ENCODE measurements at regions not wholly inside any gene's neighbourhood (a gene's known extent, or its start where the extent isn't known, plus 50 kb on each side); places are given as distances from the start of the nearest gene placed in this dataset.
"Not testable (repeated sequence)": the region's sequence is repeated elsewhere in the genome, so short reads cannot be mapped to it uniquely, and the experiment has no call there.

GRCh38 chr9:85487872-85488271, 253.9 kb downstream of the AGTPBP1 start:
- DNase-seq, result no peak

GRCh38 chr9:85484235-85484634, 257.5 kb downstream of the AGTPBP1 start:
- no peak for DNase-seq

DNA sequence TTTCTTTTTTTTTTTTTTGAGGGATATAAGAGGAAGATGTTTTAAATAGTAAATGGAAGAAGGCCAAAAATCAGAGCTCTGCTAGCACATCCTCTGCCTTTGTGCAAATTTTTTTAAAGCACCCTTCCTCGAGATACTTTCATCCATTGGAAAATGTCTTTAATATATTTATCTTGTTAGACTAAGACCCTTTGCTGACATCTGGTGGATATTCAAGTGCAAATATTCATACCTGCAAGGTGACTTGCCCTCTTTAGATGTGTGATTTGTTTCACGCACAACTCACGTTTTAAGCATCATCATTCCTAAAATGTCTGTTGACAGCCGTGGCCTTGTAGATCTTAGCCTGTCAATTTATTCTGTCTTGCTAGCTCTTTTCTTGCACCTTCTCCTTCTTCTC, 258.5 kb downstream of the AGTPBP1 start:
- DNase-seq, result no peak

DNA sequence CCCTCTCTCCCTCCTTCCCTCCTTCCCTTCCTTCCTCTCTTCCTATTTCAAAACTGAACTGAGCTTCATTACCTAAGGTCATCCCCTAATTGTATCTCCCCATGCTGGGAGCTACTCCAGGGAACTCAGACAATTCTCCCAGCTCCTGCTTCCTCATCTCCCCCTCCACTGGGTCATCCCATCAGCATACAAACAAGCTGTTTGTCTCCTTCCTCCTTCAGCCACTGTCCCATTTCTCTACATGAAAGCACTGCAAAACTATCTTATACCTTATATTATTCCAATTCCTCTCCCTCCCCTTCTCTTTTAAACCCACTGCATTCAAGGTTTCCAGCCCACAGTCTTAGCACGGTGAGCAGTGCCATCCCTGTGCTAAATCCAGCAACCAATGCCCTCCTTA, 262.4 kb downstream of the AGTPBP1 start:
- no peak for DNase-seq

GRCh38 chr9:85478847-85479246, 262.9 kb downstream of the AGTPBP1 start:
- DNase-seq, result no peak

DNA sequence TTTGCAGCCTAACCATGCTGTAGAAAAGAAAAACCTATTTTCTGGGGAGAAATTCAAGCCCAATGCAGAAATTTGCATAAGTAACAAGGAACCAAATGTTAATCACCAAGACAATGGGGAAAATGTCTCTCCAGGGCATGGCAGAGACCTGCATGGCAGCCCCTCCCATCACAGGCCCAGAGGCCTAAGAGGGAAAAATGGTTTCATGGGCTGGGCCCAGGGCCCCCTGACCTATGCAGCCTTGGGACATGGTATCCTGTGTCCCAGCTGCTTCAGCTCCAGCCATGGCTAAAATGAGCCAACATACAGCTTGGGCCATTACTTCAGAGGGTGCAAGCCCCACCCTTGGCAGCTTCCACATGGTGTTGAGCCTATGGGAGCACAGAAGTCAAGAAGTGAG, 266.9 kb downstream of the AGTPBP1 start:
- DNase-seq, result not testable (repeated sequence)

GRCh38 chr9:85471791-85472190, 270.0 kb downstream of the AGTPBP1 start:
- no peak for DNase-seq

GRCh38 chr9:85469041-85469440, 272.7 kb downstream of the AGTPBP1 start:
- no peak for DNase-seq

DNA sequence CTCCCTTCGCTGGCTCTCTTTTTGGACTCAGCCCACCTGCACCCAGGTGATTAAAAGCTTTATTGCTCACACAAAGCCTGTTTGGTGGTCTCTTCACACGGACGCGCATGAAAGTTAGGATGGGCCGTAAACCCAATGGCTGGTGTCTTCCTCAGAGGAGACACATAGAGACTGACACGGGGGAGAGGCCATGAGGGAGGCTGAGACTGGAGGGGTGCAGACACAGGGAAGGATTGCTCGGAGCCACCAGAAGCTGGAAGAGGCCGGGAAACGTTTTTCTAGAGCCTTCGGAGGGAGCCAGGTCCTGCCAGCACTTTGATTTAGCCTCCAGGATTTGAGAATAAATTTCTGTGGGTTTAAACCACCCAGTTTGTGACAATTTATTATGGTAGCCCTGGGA, 274.9 kb downstream of the AGTPBP1 start:
- no peak for DNase-seq

DNA sequence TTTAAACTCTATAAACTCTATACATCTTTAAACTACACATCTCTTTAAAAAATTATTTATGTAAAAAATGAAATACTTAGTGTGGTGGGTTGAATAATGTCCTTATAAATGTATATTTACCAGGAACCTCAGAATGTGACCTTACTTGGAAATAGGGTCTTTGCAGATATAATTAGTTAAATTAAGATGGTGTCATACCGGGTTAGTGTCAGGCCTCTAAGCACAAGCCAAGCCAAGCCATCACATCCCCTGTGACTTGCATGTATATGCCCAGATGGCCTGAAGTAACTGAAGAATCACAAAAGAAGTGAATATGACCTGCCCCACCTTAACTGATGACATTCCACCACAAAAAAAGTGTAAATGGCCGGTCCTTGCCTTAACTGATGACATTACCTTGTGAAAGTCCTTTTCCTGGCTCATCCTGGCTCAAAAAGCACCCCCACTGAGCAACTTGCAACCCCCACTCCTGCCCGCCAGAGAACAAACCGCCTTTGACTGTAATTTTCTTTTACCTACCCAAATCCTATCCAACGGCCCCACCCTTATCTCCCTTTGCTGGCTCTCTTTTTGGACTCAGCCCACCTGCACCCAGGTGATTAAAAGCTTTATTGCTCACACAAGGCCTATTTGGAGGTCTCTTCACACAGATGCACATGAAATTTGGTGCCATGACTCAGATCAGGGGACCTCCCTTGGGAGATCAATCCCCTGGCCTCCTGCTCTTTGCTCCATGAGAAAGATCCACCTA, 283.5 kb downstream of the AGTPBP1 start:
- DNase-seq, result not testable (repeated sequence)

DNA sequence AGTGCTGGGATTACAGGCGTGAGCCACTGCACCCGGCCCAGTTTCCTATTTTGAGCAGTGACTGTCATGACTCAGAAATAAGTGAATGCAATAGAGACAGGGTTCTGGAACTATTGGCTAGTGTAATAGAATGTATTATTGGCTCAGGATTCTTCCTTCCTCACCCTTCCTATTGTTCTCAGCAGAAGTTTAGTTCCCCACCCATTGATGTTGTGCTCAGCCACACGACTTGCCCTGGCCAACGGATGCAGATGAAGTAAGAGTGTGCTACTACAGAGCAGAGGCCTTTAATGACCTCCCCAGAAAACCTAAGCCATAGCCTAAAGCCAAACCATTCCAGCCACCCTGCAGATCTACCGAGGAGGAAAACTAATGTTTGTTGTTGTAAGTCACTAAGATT, 287.9 kb downstream of the AGTPBP1 start:
- no peak for DNase-seq

- DNase-seq, result no peak
Measured at GRCh38 chr9:85452841-85453240, 288.9 kb downstream of the AGTPBP1 start.

DNA sequence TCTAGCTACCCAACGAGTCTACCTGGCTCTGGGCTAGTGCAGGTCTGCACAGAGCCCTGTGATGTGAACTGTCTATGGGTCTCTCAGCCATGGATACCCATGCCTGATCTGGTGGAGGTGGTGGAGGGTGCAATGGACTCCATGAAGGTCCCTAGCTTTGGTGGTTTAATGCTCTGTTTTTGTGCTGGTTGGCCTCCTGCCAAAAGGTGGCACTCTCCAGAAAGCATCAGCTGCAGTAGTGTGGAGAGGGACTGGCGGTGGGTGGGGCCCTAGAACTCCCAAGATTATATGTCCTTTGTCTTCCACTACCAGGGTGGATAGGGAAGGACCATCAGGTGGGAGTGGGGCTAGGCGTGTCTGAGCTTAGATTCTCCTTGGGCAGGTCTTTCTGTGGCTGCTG, 290.1 kb downstream of the AGTPBP1 start:
- no peak for DNase-seq

DNA sequence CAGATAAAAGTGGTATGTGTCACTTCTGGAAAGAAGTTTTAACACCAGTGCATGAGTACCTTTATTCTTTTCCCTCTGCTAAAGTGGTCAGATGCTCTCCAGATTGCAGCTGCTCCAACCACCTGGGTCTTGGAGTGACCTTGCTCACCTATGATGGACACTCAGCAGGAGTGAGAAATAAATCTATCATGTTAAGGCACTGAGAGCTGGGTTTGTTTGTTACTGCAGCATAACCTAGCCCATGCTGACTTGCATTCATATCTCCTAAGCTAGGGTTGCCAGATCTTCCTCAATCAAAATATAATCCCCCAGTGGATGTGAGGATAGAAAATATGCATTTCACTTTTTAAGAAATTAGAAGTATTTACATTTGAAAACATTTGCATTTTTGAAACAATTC, 295.9 kb downstream of the AGTPBP1 start:
- DNase-seq, result no peak

- no peak for DNase-seq
Measured at GRCh38 chr9:85444243-85444642, 297.5 kb downstream of the AGTPBP1 start.

DNA sequence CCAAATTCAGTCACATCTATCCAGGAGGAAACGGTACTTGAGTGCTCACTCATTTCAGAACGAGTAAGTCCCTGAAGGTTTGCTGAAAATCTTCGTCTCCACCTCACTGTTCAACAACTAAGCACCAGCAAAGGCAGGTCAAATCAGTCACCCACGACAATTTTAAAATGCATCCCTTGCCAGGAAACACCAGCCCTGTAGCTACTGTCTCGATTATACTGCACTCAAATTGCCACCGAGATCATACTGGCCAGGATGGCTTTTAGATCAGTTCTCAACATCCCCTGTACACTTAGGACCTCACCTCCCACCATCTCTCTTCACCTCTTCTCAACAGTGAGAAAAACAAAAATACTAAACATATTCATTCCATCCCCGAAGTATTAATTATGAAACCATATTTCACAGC, 298.6 kb downstream of the AGTPBP1 start:
- DNase-seq, result no peak

DNA sequence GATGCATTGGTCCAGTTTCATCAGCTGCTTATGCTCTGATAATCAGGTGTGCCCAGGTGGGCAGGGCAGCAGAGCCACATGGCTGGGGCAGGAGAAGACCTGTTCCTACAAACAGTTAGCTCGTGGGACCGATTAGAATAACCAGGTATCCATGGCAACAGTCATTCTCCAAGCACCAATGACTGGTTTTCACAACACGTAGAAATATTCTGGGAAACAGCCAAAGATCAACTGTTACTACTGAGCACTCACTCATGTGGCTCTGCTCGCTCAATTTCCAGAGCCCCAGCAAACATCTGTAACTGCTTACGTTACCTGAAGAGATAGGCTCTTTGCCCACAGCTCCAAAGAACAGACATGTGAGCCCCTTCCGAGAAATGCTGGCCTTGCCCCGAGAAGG, 302.0 kb downstream of the AGTPBP1 start:
- no peak for DNase-seq

GRCh38 chr9:85433956-85434355, 307.8 kb downstream of the AGTPBP1 start:
- DNase-seq, result not testable (repeated sequence)

DNA sequence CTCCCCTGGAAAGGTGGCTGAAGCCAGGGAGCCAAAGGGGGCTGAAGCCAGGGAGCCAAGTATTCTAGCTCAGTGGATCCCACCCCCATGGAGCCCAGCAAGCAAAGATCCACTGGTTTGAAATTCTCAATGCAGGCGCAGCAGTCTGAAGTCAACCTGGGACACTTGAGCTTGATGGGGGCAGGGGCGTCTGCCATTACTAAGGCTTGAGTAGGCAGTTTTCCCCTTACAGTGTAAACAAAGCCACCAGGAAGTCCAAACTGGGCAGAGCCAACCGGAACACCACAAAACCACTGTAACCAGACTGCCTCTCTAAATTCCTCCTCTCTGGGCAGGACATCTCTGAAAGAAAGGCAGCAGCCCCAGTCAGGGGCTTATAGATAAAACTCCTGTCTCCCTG, 308.2 kb downstream of the AGTPBP1 start:
- DNase-seq, result not testable (repeated sequence)

GRCh38 chr9:85433046-85433445, 308.7 kb downstream of the AGTPBP1 start:
- DNase-seq, result no peak

DNA sequence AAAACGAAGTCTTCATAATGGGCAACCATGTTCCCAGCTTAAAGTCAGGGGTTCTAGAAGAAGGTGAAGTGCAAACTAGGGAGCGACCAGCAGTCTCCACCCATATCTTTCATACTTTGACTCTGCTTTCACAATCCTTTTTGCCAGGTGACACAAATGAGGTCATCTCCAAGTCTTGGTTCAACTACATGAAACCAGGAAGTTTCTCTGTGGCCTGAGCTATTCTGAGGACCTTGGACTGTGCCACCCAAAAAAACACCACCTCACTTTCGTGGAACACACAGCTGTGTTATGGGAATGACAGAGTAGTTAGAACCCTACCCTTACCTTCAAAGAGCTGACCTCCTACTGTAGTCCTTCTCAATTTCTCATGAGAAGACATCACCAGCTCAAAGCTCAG, 309.2 kb downstream of the AGTPBP1 start:
- DNase-seq, result no peak

DNA sequence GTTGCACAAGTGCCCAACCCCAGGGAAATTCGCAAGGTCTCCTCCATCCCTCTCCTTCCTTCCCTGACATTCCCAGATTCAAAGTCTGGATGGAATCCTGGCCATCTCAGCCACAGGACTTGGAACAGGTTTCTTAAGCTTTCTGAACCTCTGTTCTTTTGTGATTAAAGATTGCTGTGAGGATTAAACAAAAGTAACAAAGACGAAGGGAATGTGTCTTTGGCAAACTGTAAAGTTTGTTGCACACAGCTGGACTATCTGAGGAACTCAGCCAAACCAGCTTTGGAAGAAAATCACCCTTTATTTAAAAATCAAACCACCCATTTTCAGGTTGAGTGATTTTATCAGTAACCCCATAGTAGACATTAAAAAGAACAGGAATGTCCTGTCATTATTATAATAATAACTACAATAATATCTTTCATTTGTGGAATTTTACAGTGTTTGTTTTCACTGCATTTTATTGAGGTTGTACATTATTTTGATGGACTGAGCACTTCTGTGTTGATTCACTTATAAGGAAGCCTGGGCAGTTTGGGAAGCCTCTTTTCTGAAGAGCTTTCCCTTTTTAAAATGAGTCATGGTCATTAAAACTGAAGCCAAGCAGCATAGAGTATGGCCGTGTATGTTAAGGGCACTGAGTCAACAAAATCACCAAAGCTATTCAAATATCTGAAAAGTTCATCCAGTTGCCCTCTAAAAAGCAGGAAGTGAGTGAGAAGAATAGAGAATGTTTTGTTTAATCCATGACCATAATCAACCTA, 310.2 kb downstream of the AGTPBP1 start:
- DNase-seq, result no peak

DNA sequence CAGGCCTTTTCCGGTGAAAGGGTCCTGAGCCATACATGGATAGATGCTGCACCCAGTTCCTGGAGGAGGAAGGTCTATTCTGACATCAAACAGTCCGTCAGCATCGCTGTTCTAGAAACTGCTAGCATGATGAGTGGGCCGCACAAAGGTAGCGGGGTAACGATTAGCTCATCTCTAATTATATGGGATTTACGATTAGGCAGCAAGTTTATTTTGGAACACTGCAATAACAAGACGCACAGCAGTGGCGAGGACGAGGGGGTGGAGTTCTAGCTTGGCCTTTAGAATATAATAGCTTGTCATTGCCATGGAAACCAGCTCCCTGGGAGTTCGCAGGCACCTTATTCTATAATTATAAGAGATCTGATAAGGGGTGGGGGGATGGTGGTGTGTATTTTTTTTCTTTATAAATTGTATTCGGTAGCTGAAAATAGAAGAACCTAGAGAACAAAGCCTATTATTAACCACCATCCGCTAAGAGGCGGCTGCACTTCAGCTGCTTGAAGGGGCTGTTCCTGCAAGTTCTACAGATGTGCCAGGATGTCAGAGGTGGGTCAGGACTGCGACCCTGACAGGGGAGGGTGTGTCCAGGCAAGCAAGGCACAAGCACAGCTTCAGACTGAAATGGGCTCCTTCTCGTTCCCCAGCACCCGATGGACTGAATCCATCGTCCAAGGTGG, 311.0 kb downstream of the AGTPBP1 start:
- DNase-seq, result no peak

DNA sequence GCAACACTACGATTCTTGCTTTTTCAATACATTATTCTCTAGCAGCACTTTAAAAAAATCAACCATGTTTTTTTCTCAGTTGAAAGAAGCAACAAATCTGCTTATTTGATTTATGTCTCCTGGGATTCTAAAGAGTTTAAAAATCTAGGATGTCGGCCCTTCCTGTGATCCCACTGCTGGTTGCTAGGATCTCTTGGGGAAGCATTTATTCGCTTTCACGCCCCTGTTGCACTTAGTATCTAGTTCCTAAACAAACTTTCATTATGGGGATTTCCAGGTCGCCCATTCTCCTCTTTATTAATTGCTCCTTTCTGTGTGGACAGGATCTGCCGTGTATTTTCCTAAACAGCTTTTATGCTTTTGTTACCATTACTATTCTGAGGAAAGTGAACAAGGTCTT, 313.5 kb downstream of the AGTPBP1 start:
- DNase-seq, result no peak
